OCI-LY3 (cell line): ENCODE measurements at regions not wholly inside any gene's neighbourhood (a gene's known extent, or its start where the extent isn't known, plus 50 kb on each side); places are given as distances from the start of the nearest gene placed in this dataset.

Experiments used
- CTCF ChIP-seq: fragments of 200-600, 300-600 bp; sonication (generic); IDR thresholded peaks from 2 replicates; pipeline ENCODE4 v1.5.1; 2014; ENCODE audit warnings: antibody characterized with exemption, low read length, low read depth
- EZH2phosphoT487 ChIP-seq: fragments of 200-600 bp; shearing (Covaris generic); IDR thresholded peaks from 2 replicates; pipeline ENCODE4 v1.6.1; 2018; ENCODE audit warnings: antibody characterized with exemption, mixed run types, low read depth

GRCh38 chr1:103256490-103256889, 148.2 kb upstream of the COL11A1 start:
- no peak for TF ChIP-seq CTCF
- no peak for TF ChIP-seq EZH2phosphoT487
